SH-SY5Y (cell line): ENCODE measurements at regions not wholly inside any gene's neighbourhood (a gene's known extent, or its start where the extent isn't known, plus 50 kb on each side); places are given as distances from the start of the nearest gene placed in this dataset.

ENCODE experiments used
- GATA2 ChIP-seq: IDR thresholded peaks from 2 replicates; pipeline ENCODE4 v1.6.1; 2011; ENCODE audit warnings: mild to moderate bottlenecking, low read depth, low read length
- GATA3 ChIP-seq: IDR thresholded peaks from 2 replicates; pipeline ENCODE4 v1.6.1; 2011; ENCODE audit warnings: low read depth, mild to moderate bottlenecking, low read length, moderate library complexity

DNA sequence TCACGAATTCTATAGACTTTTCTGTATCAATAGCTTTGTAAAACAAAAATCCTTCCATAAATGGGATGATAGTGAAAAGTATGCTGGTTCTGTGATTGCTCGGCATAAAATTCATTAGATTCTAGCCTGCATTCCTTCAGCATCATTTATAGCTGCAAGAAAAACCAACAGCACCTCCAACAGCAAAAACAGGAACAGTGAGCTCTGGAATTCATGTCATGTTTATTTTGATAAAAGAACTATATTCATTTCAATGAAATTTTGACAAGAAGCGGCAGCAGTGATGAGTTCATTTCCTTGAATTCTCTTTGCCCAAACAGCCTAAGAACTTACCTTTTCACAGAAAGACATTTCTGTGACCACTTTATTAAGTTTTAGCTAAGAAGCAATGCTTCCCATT is 515.2 kb upstream of the CCDC54 start:
- TF ChIP-seq GATA3 (no peak), GATA2 (no peak)
